GM18498 (cell line): ENCODE measurements at regions not wholly inside any gene's neighbourhood (a gene's known extent, or its start where the extent isn't known, plus 50 kb on each side); places are given as distances from the start of the nearest gene placed in this dataset.

Experiments
- ATAC-seq: cut with Tn5 transposase; IDR thresholded peaks from one replicate; pipeline ENCODE4 v1.9.1; 2021; ENCODE audit warnings: mild to moderate bottlenecking, moderate library complexity; ENCODE audit not compliant: unreplicated experiment

GRCh38 chr7:117972606-117973005 is 99.4 kb upstream of the CTTNBP2 start:
- ATAC-seq = no peak

- ATAC-seq = no peak
These were observed 100.7 kb upstream of the CTTNBP2 start for GRCh38 chr7:117973975-117974374.

GRCh38 chr7:117974891-117975290 is 101.7 kb upstream of the CTTNBP2 start:
- no peak for ATAC-seq

- ATAC-seq = no peak
These were observed 102.2 kb upstream of the CTTNBP2 start for GRCh38 chr7:117975476-117975875.

- ATAC-seq = no peak
These were observed 106.8 kb upstream of the CTTNBP2 start for GRCh38 chr7:117979954-117980497.

- ATAC-seq = no peak
These were observed 109.1 kb upstream of the CTTNBP2 start for GRCh38 chr7:117982071-117983055.

- ATAC-seq = no peak
These were observed 113.5 kb upstream of the CTTNBP2 start for GRCh38 chr7:117986645-117987269.

- ATAC-seq = no peak
These were observed 117.6 kb upstream of the CTTNBP2 start for GRCh38 chr7:117990834-117991233.

- no peak for ATAC-seq
These were observed 119.6 kb upstream of the CTTNBP2 start for GRCh38 chr7:117992635-117993376.

GRCh38 chr7:117993377-117994003 is 120.2 kb upstream of the CTTNBP2 start:
- ATAC-seq = peak; percentile 97

- ATAC-seq = no peak
These were observed 122.8 kb upstream of the CTTNBP2 start for GRCh38 chr7:117995850-117996650.

- ATAC-seq = no peak
These were observed 124.9 kb upstream of the CTTNBP2 start for GRCh38 chr7:117997862-117998825.

- ATAC-seq = no peak
These were observed 127.4 kb upstream of the CTTNBP2 start for GRCh38 chr7:118000480-118001202.

GRCh38 chr7:118003476-118003875 is 130.2 kb upstream of the CTTNBP2 start:
- ATAC-seq = no peak

GRCh38 chr7:118005026-118005425 is 131.8 kb upstream of the CTTNBP2 start:
- ATAC-seq = no peak

- no peak for ATAC-seq
These were observed 133.7 kb upstream of the CTTNBP2 start for GRCh38 chr7:118006979-118007378.

GRCh38 chr7:118009419-118009818 is 136.2 kb upstream of the CTTNBP2 start:
- ATAC-seq = no peak

- no peak for ATAC-seq
These were observed 138.4 kb upstream of the CTTNBP2 start for GRCh38 chr7:118011652-118012051.
